GM12878 (cell line): ENCODE measurements at regions not wholly inside any gene's neighbourhood (a gene's known extent, or its start where the extent isn't known, plus 50 kb on each side); places are given as distances from the start of the nearest gene placed in this dataset.

Experiments
- ATAC-seq: fragments of 200-7000 bp; cut with Tn5 transposase; 3 replicates; pipeline ENCODE4 v1.9.1; 2020; ENCODE audit warnings: mild to moderate bottlenecking, moderate library complexity
- BruUV-seq: library from RNA; stranded (reverse); fragments of 400-500 nt; replicated peaks from 2 replicates; lab custom pipeline; 2021; lab: Mats Ljungman, UMichigan
- CTCF ChIA-PET: fragments of 300-600 bp; sonication (Branson Sonifier 250); formaldehyde crosslinking; extraction: SDS; loops from one replicate; lab custom pipeline; 2021; ENCODE audit warnings: inconsistent platforms; lab: Yijun Ruan, JAX
- POLR2A ChIA-PET: fragments of 350-600 bp; formaldehyde crosslinking; extraction: SDS; loops from one replicate; lab custom pipeline; 2021; ENCODE audit warnings: inconsistent platforms; lab: Charles Lee
- RAD21 ChIA-PET: fragments of 300-600 bp; sonication (Branson Sonifier 250); formaldehyde crosslinking; loops from one replicate; lab custom pipeline; 2023; ENCODE audit warnings: antibody characterized with exemption; ENCODE audit not compliant: unreplicated experiment; lab: Charles Lee
- SMC1A ChIA-PET: fragments of 300-600 bp; sonication (Branson Sonifier 250); formaldehyde crosslinking; loops from one replicate; lab custom pipeline; 2023; ENCODE audit not compliant: unreplicated experiment, uncharacterized antibody; lab: Charles Lee
- DNase-seq: peaks from one replicate; pipeline ENCODE4 v3.0.0-alpha.2; 2011; ENCODE audit warnings: low read depth, low spot score
- FAIRE-seq: peaks from 3 replicates; lab custom pipeline; 2011; peaks lifted over from hg19 to GRCh38; lab: Jason Lieb, UNC
- H2AFZ ChIP-seq: 2 replicates; pipeline ENCODE4 v1.6.0; 2011; ENCODE audit warnings: low read depth, low read length, control low read depth; ENCODE audit not compliant: control insufficient read depth
- H3K27ac ChIP-seq: 2 replicates; pipeline ENCODE4 v1.5.1; 2011; ENCODE audit warnings: control low read depth; ENCODE audit not compliant: control insufficient read depth, insufficient read depth
- H3K27me3 ChIP-seq, 2 experiments: replicated peaks in 1 of 2; 2 replicates each; pipeline versions ENCODE4 v1.6.0 to v1.6.1; 2011; ENCODE audit warnings: low read length in 1 of 2; ENCODE audit not compliant: control insufficient read depth in 2 of 2, insufficient read depth in 2 of 2
- H3K36me3 ChIP-seq, 2 experiments: 2 replicates each; pipeline ENCODE4 v1.5.1; 2011; ENCODE audit warnings: low read length in 1 of 2; ENCODE audit not compliant: control insufficient read depth in 2 of 2, insufficient read depth in 2 of 2
- H3K4me1 ChIP-seq: 2 replicates; pipeline ENCODE4 v1.6.1; 2011; ENCODE audit warnings: mild to moderate bottlenecking, low read length, moderate library complexity, mixed read lengths; ENCODE audit not compliant: control insufficient read depth, insufficient read depth
- H3K4me2 ChIP-seq: 2 replicates; pipeline ENCODE4 v1.6.0; 2011; ENCODE audit warnings: control low read depth; ENCODE audit not compliant: control insufficient read depth, insufficient read depth
- H3K4me3 ChIP-seq: fragments of 200-600 bp; sonication (generic); 2 replicates; pipeline ENCODE4 v1.5.1; 2016
- H3K79me2 ChIP-seq: 2 replicates; pipeline ENCODE4 v1.6.0; 2011; ENCODE audit warnings: low read length; ENCODE audit not compliant: control insufficient read depth, insufficient read depth
- H3K9ac ChIP-seq: 2 replicates; pipeline ENCODE4 v1.8.0; 2011; ENCODE audit warnings: low read length, control low read depth, mixed read lengths; ENCODE audit not compliant: control insufficient read depth, insufficient read depth
- H3K9me3 ChIP-seq: replicated peaks from 3 replicates; pipeline ENCODE4 v1.5.1; 2011; ENCODE audit warnings: mild to moderate bottlenecking, low read length; ENCODE audit not compliant: control insufficient read depth, insufficient read depth
- H4K20me1 ChIP-seq: 2 replicates; pipeline ENCODE4 v1.6.0; 2011; ENCODE audit not compliant: control insufficient read depth, insufficient read depth
- BMI1 ChIP-seq: fragments of 450-650 bp; IDR thresholded peaks from 2 replicates; pipeline ENCODE4 v1.6.1; 2016; ENCODE audit warnings: mild to moderate bottlenecking, moderate library complexity, borderline replicate concordance
- CREM ChIP-seq: IDR thresholded peaks from 2 replicates; pipeline ENCODE4 v1.6.1; 2014; ENCODE audit warnings: antibody characterized with exemption, low read depth
- EGR1 ChIP-seq, 2 experiments: IDR thresholded peaks; 1 replicate in 1 of 2; 2 replicates in 1 of 2; pipeline ENCODE4 v1.6.1; 2011 to 2012; ENCODE audit warnings: low read depth in 2 of 2, low read length in 2 of 2, borderline replicate concordance in 1 of 2, mild to moderate bottlenecking in 1 of 2, moderate library complexity in 1 of 2
- FOS ChIP-seq: IDR thresholded peaks from 3 replicates; pipeline ENCODE4 v1.6.1; 2011; ENCODE audit warnings: borderline replicate concordance; ENCODE audit not compliant: insufficient read length; ENCODE audit errors: extremely low read depth
- HCFC1 ChIP-seq: fragments of 150-350 bp; IDR thresholded peaks from 2 replicates; pipeline ENCODE4 v1.6.1; 2014; ENCODE audit warnings: low read length
- PAX8 ChIP-seq: fragments of 450-650 bp; IDR thresholded peaks from 2 replicates; pipeline ENCODE4 v1.6.1; 2017; ENCODE audit warnings: mild to moderate bottlenecking, moderate library complexity
- PRDM15 ChIP-seq: fragments of 450-650 bp; formaldehyde crosslinking; IDR thresholded peaks from 2 replicates; pipeline ENCODE4 v1.4.0; 2020; ENCODE audit warnings: mild to moderate bottlenecking, moderate library complexity
- WRNIP1 ChIP-seq: IDR thresholded peaks from 2 replicates; pipeline ENCODE4 v1.6.1; 2011; ENCODE audit warnings: low read depth, low read length, improper control_type of control experiment, borderline replicate concordance
- ZNF687 ChIP-seq: fragments of 450-650 bp; IDR thresholded peaks from 2 replicates; pipeline ENCODE4 v1.6.1; 2017; ENCODE audit warnings: mild to moderate bottlenecking, moderate library complexity
- WGBS: methylation state at CpG from one replicate; pipeline ENCODE4 v1.1.6; 2016; ENCODE audit warnings: low lambda C conversion rate; ENCODE audit not compliant: insufficient replicate concordance, insufficient coverage; ENCODE audit errors: missing lambda C conversion rate; 5-methylcytosine and 5-hydroxymethylcytosine counted together
- in situ Hi-C: fragments of 300-500 bp; cut with MboI; formaldehyde crosslinking; loops from 9 replicates; pipeline ENCODE4 v1.14.3; 2018; ENCODE audit warnings: mixed read lengths
- intact Hi-C: fragments of 100-400 bp; cut with micrococcal nuclease; formaldehyde crosslinking; loops from one replicate; pipeline ENCODE4 v1.14.2; 2022; ENCODE audit not compliant: unreplicated experiment

- ATAC-seq (no peak), DNase-seq (no peak), FAIRE-seq (no peak)
- SMC1A ChIA-PET: interaction anchor here (1.0 to 2.9 kb wide), 8 partner anchors 10 to 342 kb away, joined by 3 to 15 read pairs (median 6); no protein-coding TSS in a partner anchor
- CTCF ChIA-PET: interaction anchor here (0.6 to 2.7 kb wide), 12 partner anchors 11 to 343 kb away, joined by 3 to 14 read pairs (median 5); partner anchors contain the start of gene CEMIP2
- RAD21 ChIA-PET: interaction anchor here (0.6 to 1.9 kb wide), 5 partner anchors 11 to 193 kb away, joined by 3 to 7 read pairs (median 3); no protein-coding TSS in a partner anchor
- Histone ChIP-seq H3K4me2 (no peak overlapping the region), H4K20me1 (no peaks in the 10 kb centered on the region), H3K27me3 (no peaks in the 10 kb centered on the region), H3K79me2 (no peaks in the 10 kb centered on the region), H3K27ac (no peak overlapping the region), H3K9ac (no peak overlapping the region), H3K36me3 (no peaks in the 10 kb centered on the region), H3K4me3 (no peak overlapping the region), H2AFZ (no peak overlapping the region), H3K9me3 (no peaks in the 10 kb centered on the region), H3K4me1 (no peaks in the 10 kb centered on the region)
- no TSS peak for BruUV-seq
- 0% methylated on average over 1 of the region's 1 CpG for WGBS
- TF ChIP-seq HCFC1 (no peak), EGR1 (IDR thresholded peaks at IDR 0.05; ENCODE audit: borderline replicate concordance in 1 of 2, low read depth in 2 of 2, low read length in 2 of 2) (no peak), FOS (no peak), BMI1 (no peak)
- in situ Hi-C loops: loop anchor here (10.0 kb wide), 1 partner anchor 387 kb away; no protein-coding TSS in a partner anchor
- POLR2A ChIA-PET: no interaction called here
- intact Hi-C loops: loop anchor here (10.0 kb wide), 1 partner anchor 57 kb away; no protein-coding TSS in a partner anchor
Observed at GRCh38 chr9:71627537-71627936, 140.8 kb downstream of the CEMIP2 start.

- H3K9me3 ChIP-seq: no peaks in the 10 kb centered on the region
- ChIA-PET POLR2A (no interaction called here), CTCF (no interaction called here), SMC1A (interaction anchor here (1.0 kb wide), 1 partner anchor 121 kb away, joined by 3 read pairs; no protein-coding TSS in a partner anchor), RAD21 (no interaction called here)
- in situ Hi-C loops (loop anchor here (10.0 kb wide), 1 partner anchor 388 kb away; no protein-coding TSS in a partner anchor), intact Hi-C loops (loop anchor here (10.0 kb wide), 1 partner anchor 58 kb away; no protein-coding TSS in a partner anchor)
- no peaks in the 10 kb centered on the region for H4K20me1 ChIP-seq
- H3K4me1 ChIP-seq: no peaks in the 10 kb centered on the region
- H3K4me2 ChIP-seq: no peak overlapping the region
- H2AFZ ChIP-seq: no peak overlapping the region
- no TSS peak for BruUV-seq
- DNase-seq (no peak), FAIRE-seq (no peak), ATAC-seq (no peak)
- no peaks in the 10 kb centered on the region for H3K36me3 ChIP-seq
- WGBS: 36% methylated on average over 1 of the region's 1 CpG
- H3K4me3 ChIP-seq: no peak overlapping the region
- H3K27ac ChIP-seq: no peak overlapping the region
- H3K27me3 ChIP-seq: no peaks in the 10 kb centered on the region
- H3K79me2 ChIP-seq: no peaks in the 10 kb centered on the region
- H3K9ac ChIP-seq: no peak overlapping the region
- TF ChIP-seq CREM (no peak), ZNF687 (no peak), PRDM15 (no peak), WRNIP1 (no peak), PAX8 (no peak)
Observed at GRCh38 chr9:71626395-71626794, 141.9 kb downstream of the CEMIP2 start.
